Kasumi-1 (cell line): ENCODE measurements at regions not wholly inside any gene's neighbourhood (a gene's known extent, or its start where the extent isn't known, plus 50 kb on each side); places are given as distances from the start of the nearest gene placed in this dataset.
"Not testable (repeated sequence)": the region's sequence is repeated elsewhere in the genome, so short reads cannot be mapped to it uniquely, and the experiment has no call there.

ENCODE experiments used
- DNase-seq, 2 experiments: peaks; one replicate each; lab custom pipeline; 2025; lab: John Stamatoyannopoulos, UW

DNA sequence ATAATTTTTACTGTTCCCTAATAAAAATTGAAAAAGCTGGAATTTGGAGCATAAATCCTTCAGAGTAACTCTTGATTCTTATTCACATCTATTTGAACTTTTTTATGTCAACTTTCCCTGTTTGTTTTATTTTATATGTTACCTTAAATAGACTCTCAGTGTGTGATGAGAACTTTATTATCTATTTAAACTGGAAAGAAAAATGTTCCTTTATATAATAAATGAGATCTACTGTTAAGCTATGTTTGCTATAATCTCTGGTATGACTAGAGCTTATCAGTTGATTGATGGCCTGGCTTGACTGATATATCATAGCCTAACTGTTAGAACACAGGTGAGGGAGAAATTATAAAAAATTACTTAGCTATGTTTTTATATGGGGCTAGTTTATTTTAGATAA lies 330.6 kb upstream of the EPHA6 start:
- DNase-seq: no peak

DNA sequence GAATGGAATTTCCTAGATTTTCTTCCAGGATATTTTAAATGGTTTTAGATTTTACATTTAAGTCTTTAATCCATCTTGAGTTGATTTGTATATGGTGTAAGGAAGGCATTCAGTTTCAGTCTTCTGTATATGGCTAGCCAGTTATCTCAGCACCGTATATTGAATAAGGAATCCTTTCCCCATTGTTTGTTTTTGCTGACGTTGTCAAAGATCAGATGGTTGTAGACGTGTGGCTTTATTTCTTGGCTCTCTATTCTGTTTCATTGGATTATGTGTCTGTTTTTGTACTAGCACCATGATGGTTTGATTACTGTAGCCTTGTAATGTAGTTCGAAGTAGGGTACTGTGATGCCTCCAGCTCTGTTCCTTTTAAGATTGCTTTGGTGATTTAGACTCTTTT lies 325.7 kb upstream of the EPHA6 start:
- DNase-seq: no peak

DNA sequence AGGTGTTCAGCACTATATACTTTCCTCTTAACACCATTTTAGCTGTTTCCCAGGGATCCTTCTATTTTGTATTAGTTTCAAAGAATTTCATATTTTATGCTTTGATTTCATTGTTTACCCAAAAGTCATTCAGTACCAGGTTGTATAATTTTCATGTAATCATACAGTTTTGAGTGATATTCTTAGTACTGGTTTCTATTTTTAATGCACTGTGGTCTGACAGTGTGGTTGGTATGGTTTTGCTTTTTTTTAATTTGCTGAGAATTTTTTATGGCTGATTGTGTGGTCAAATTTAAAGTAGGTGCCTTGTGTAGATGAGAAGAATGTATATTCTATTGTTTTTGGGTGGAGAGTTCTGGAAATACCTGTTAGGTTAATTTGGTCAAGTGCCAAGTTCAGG lies 323.4 kb upstream of the EPHA6 start:
- DNase-seq: no peak

DNA sequence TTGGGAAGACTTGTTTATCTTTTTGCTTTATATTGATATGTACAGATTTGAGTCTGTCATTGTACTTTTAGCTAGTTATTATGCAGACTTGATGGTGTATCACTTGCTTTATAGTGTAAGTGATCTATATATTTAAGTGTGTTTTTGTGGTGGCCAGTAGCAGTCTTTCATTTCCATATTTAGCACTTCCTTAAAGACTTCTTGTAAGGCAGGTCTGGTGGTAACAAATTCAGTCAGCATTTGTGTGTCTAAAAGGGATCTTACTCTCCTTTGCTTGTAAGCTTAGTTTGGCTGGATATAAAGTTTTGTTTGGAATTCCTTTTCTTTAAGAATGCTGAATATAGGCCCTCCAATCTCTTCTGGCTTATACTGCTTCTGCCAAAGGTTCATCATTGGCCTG lies 322.5 kb upstream of the EPHA6 start:
- no peak for DNase-seq

DNA sequence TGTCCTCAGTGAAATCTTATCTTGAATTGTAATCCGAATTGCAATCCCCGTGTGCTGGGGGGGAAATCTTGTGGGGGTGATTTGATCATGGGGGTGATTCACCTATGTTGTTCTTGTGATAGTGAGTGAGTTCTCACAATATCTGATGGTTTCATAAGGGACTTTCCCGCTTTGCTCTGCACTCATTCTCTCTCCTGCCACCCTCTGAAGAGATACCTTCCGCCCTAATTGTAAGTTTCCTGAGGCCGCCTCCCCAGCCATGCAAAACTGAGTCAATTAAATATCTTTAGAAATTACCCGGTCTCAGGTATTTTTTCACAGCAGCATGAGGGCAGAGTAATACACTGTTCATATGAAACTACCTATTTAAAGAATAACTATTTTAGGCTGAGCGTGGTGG lies 304.1 kb upstream of the EPHA6 start:
- no peak for DNase-seq

DNA sequence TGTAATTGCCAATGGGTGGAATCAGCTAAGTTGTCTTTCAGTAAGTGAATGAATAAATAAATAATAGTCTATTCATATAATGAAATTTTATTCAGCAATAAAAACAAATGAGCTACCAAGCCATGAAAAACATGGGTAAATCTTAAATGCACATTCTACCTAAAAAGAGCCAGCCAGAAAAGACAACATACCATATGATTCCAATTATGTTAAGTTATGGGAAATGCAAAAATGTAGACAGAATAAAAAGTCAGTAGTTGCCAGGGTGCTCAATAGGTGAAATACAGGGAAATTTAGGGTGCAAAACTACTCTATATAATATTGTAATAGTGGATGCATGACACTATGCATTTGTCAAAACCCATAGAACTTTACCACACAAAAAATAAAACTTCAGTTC lies 277.2 kb upstream of the EPHA6 start:
- no peak for DNase-seq

DNA sequence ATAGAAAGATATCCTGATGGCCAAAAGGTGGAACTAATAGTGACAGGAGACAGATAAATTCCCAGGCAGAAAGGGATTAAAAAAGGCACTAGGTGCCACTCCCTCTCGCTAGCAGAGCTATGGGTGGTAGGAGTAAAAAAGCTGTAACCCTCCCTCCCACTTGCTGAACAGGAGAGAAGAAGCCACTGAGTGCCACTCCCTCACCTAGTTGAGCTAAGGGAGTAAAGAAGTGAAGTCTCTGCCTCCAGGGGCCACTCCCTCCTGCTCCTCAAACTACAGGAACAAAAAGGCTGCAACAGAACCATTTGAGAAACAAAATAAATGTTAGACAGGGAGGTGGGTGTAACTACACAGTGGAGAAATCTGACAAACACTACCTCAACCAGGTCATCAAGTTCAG lies 276.2 kb upstream of the EPHA6 start:
- DNase-seq: no peak

DNA sequence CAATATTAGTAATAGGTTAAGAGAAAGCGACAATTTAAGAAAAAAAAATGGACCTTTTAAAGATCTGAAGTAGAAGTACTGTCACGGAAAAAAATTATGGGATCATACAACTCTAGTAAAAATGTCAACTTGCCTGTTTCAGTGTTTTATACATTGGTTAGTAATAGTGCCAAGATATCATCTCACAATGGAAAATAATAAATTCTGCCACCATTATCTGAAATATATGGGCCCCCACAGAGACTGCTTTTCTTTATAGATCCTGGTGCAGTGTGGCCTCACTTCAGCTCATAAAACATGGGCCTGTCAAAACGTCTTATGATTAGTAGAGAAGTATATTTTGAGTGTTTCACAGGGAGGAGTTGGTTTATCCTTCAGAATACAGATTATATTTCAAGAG lies 266.3 kb upstream of the EPHA6 start:
- no peak for DNase-seq

DNA sequence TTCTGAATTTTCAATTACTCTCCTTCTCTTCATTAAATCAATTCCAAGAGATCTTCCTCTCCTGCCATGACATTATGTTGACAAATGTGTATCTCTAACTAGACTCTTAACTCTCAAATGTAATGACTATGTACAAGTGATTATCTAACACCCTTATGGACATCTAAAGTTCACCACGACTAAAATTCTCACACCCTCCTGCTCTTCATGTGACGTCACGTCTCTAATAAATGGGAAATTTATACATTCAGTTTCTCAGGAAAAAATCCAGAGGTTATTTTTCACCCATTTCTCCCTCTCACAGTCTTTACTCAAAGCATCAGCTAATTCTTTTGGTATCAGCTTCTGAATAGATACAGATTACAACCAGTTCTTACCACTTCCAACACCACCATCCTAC lies 237.5 kb upstream of the EPHA6 start:
- DNase-seq: no peak

- DNase-seq: no peak
Observed at GRCh38 chr3:96584066-96584465, 230.3 kb upstream of the EPHA6 start.

DNA sequence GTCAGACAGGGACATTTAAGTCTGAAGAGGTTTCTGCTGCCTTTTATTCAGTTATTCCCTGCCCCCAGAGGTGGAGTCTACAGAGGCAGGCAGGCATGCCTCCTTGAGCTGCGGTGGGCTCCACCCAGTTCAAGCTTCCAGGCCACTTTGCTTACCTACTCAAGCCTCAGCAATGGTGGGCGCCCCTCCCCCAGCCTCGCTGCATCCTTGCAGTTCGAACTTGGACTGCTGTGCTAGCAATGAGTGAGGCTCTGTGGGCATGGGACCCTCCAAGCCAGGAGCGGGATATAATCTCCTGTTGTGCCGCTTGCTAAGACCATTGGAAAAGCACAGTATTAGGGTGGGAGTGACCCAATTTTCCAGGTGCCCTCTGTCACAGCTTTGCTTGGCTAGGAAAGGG lies 207.5 kb upstream of the EPHA6 start:
- not testable (repeated sequence) for DNase-seq

- no peak for DNase-seq
Observed at GRCh38 chr3:96619475-96619874, 194.9 kb upstream of the EPHA6 start.

DNA sequence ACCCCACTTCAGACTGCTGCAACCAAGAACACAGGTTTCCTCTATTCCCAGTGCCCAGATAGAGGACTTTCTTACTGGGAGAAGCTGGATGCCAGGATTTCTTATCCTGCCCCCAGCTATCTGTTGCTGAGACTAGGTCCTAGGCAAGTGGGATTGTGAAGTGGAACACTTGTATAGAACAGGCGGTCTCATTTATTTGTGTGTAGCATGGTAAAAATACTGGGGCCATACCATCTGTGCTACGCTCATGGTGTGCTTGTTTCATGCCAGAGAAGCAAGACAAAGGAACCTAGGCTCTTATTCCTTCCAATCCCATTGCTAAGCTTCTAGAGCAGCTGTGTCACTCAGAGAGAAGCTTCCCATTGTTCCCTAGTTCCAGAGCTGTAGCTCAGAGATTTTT lies 191.5 kb upstream of the EPHA6 start:
- no peak for DNase-seq

DNA sequence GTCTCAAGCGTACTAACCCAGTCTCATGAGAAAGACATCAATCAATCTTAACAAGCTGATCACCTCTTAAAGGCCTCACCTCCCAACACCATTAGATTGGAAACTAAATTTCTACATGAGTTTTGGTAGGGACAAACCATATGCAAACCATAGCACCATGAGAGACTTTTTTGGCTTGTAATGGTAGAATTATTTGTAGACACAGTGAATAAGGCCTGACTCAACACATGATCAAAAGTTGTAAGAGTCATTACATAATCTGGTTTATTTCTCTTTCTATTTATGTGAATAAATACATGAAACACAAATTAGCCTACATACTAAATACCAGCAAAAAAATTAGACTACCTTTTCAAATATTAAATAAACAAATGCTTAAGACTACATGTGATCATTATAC lies 183.3 kb upstream of the EPHA6 start:
- no peak for DNase-seq

GRCh38 chr3:96646596-96646995 lies 167.8 kb upstream of the EPHA6 start:
- no peak for DNase-seq

GRCh38 chr3:96657710-96658109 lies 156.7 kb upstream of the EPHA6 start:
- DNase-seq: no peak

GRCh38 chr3:96671861-96672595 lies 142.4 kb upstream of the EPHA6 start:
- DNase-seq: not testable (repeated sequence)

DNA sequence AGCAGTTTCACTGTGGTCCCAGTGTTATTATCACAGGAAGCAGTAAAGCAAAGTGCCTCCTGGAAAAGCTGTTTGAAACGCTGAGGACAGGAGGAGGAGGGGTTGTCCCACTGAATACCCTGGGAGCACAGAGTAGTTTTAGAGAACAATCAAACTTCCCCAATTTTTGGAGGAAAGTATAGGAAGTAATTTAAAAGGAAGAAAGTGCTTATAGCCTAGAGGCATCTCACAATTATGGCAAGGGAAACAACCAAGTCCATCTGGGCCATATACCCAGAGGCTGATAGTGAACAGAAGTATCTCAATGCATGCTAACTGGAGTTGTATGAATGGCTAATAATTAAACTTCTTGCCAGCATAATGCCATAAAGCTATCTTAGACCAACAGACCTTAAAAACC lies 137.2 kb upstream of the EPHA6 start:
- peak in 1 of 2 experiments; percentile 6 for DNase-seq

- DNase-seq: no peak
Observed at GRCh38 chr3:96678325-96678724, 136.1 kb upstream of the EPHA6 start.

DNA sequence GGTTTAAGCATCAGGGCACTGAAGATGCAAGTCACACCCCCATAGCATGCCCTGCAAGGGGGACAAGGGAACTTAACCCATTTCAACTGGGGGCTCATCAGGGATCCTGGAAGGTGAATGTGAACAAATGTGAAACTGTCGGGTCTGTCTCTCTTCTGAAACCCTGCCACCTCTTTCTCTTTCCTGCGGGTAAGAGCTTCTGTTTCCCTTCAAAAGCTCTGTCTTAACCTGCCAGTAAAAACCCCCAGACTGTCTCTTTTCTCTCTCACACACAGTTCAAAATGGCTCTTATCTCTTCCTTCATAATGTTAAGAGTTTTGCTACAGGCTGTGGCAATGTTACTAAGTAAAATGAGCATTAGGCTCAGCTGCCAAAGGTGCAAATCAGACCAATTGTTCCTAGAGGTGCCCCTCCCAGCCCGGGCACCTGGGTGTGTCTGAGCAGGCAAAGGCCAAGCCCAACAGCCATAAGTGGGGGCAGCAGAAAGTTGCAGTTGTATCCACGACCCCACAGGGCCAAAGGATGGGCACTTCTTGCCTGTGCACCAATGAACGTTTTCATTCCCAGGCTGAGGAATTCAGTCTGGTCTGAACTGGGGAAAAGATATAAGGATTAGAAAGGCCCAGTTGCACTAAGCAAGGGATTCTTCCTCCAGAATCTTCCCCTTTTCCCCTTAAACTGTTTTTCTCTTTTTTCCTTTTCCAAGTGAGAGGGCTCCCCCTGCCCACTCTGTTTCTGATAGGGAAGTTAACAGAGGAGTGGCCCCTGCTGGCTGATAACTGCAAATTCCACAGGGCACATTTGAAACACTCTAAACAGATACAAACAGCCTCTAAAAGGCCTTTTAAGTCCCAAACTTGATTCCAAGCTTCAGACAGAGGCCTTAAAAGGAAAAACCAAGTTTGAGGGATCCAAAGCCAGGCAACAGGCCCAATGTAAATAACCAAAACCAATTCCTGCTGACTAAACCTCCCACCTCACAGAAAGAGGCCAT lies 113.8 kb upstream of the EPHA6 start:
- DNase-seq: no peak

DNA sequence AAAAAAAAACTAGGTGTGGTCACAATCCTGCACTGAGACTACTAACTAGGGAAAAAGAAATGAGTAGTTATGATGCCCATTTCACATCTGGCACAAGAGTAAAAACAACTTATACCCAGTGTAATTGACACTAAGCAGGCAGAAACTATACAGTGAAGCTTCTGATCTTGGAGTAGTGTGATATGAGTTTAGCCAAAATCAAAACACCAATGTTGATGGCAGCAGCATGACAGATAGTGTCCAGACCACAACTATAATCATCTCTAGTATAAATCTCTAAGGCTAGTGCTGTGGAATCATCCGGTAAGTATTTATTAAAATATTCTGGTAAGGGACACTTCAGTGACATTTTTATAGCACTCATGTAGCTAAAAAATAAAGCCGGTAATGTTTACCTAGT lies 108.5 kb upstream of the EPHA6 start:
- DNase-seq: no peak

DNA sequence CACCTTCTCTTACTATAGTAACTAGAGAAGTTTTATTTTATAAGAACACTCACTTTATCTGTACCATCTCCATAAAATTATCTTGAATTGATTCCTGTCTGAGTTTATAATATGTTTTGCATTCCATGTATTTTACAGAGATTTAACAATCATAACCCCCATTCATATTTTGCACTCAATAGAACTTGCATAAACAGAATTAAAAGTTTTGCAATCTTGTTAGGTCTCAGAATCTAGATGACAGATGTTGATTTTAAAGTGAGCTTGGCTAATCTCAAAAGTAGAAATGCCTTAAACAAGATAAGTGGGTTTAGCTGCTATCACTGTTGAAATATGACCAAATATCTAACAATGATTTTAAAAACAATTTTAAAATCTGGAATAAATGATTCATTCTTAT lies 107.9 kb upstream of the EPHA6 start:
- no peak for DNase-seq

GRCh38 chr3:96711816-96712215 lies 102.6 kb upstream of the EPHA6 start:
- DNase-seq: no peak
